PFSK-1 (cell line): ENCODE measurements at regions not wholly inside any gene's neighbourhood (a gene's known extent, or its start where the extent isn't known, plus 50 kb on each side); places are given as distances from the start of the nearest gene placed in this dataset.

Experiments used
- FOXP2 ChIP-seq: optimal IDR thresholded peaks from 2 replicates; pipeline ENCODE3; 2011; ENCODE audit warnings: borderline replicate concordance, control low read depth, inconsistent platforms; ENCODE audit not compliant: insufficient read depth; ENCODE audit errors: extremely low read length, extremely low read depth
- POLR2AphosphoS5 ChIP-seq: IDR thresholded peaks from 2 replicates; pipeline ENCODE4 v1.6.1; 2012; ENCODE audit warnings: low read depth, mild to moderate bottlenecking, control low read depth, low read length, moderate library complexity
- SIN3A ChIP-seq: IDR thresholded peaks from 2 replicates; pipeline ENCODE4 v1.6.1; 2012; ENCODE audit warnings: mild to moderate bottlenecking, low read length, moderate library complexity, borderline replicate concordance; ENCODE audit not compliant: insufficient read depth
- TAF1 ChIP-seq: IDR thresholded peaks from 2 replicates; pipeline ENCODE4 v1.6.1; 2012; ENCODE audit warnings: low read length, control low read depth, borderline replicate concordance; ENCODE audit not compliant: insufficient read depth
- TF ChIP-seq, protein P1 (sequence below), 2 experiments: IDR thresholded peaks; 2 replicates each; pipeline versions ENCODE4 v1.6.1 to v1.8.0; 2011 to 2012; ENCODE audit warnings: low read depth in 2 of 2, low read length in 2 of 2, control low read depth in 1 of 2, inconsistent platforms in 1 of 2, mild to moderate bottlenecking in 1 of 2, moderate library complexity in 1 of 2; ENCODE audit not compliant: insufficient read depth in 1 of 2

DNA sequence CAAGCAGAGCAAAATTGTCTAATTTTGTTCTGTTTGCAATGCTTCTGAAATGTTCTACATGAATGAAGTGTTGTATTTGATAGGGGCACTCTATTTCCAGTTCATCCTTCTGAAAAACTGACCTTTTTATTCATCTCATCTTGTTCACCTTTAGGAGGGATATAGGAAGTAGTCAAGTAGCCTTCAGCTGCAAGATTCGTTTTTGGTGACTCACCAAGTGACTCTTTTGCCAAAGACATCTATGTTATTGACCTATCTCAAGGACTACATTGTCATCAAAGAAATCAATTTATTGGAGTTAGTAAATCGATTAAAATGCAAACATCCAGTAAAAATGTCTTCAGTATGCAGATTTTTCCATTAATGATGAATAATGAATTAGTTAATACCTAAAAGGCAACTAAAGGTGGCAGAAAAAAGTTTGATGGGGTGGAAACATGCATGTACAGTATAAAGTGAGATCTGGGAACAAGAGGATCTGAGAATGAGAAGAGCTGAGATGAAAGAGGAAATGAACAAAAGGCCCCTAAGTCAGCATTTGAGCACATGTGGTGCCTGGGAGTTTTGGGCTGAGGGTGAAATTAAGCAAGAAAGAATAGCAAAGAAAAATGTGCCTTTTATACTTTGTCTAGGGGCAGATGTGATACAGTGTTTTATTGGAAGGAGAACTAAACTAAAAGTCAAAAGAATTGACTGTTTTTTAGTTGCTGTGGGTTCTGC is 255.1 kb upstream of the LINC00305 start:
- TF ChIP-seq POLR2AphosphoS5 (no peak), TAF1 (no peak), SIN3A (no peak)
- TF ChIP-seq, protein P1, sequence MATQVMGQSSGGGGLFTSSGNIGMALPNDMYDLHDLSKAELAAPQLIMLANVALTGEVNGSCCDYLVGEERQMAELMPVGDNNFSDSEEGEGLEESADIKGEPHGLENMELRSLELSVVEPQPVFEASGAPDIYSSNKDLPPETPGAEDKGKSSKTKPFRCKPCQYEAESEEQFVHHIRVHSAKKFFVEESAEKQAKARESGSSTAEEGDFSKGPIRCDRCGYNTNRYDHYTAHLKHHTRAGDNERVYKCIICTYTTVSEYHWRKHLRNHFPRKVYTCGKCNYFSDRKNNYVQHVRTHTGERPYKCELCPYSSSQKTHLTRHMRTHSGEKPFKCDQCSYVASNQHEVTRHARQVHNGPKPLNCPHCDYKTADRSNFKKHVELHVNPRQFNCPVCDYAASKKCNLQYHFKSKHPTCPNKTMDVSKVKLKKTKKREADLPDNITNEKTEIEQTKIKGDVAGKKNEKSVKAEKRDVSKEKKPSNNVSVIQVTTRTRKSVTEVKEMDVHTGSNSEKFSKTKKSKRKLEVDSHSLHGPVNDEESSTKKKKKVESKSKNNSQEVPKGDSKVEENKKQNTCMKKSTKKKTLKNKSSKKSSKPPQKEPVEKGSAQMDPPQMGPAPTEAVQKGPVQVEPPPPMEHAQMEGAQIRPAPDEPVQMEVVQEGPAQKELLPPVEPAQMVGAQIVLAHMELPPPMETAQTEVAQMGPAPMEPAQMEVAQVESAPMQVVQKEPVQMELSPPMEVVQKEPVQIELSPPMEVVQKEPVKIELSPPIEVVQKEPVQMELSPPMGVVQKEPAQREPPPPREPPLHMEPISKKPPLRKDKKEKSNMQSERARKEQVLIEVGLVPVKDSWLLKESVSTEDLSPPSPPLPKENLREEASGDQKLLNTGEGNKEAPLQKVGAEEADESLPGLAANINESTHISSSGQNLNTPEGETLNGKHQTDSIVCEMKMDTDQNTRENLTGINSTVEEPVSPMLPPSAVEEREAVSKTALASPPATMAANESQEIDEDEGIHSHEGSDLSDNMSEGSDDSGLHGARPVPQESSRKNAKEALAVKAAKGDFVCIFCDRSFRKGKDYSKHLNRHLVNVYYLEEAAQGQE (IDR thresholded peaks at IDR 0.05; ENCODE audit: insufficient read depth in 1 of 2, low read depth in 2 of 2, low read length in 2 of 2) = no peak

DNA sequence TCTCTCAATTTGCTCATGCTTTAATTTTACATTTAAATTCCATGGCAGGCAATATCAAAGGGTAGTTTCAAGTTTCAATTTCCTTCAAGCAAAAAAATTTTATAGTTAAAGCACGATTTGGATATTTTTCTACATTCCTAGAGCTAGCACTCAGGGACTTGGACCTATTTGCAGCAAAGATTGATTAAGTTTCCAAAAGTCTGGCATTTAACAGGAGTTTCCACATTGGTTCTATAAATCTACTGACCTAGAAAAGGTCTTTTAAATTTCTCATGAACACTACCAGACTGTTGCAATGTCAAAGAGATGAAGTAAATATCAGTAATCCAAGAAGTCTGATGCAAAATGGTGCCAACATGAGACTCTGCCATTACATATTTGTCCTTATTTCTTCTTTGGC is 253.7 kb upstream of the LINC00305 start:
- TF ChIP-seq SIN3A (no peak), FOXP2 (no peak), POLR2AphosphoS5 (no peak), TAF1 (no peak)
- TF ChIP-seq, protein P1 (IDR thresholded peaks at IDR 0.05; ENCODE audit: insufficient read depth in 1 of 2, low read depth in 2 of 2, low read length in 2 of 2) = no peak

DNA sequence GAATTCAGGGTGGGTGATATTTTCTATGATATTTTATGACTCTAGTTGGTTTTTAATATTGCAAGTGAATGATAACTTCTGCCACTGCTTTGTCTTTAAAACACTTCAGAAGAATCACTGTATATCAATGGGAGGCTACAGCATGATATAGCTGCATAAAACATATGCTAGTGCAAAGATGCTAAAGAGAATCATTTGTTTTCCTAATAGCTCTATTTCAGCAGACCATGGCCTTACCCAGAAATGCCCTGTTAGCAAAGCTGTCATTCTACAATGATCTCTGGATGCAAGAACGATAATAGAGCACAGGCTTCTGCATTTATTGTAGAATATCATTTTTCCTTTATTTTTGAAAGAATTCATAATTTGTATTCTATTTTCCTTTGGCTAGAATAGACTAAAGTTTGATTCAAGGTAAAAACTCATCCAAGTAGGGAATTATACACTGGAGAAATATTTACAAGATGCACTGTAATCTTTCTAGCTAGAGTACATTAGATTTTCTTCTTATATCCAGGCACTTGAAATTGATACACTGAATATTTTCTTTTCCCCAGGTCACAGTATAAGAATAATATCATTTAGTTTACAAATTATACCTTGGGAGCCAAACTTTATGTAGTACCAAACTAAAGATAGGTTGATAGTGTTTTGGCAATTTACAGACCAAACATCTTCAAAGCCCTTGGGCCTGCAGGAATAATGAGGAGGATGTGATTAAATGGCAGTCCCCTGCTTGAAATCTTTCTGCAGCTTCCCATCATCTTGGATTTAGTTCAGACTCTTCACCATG is 252.6 kb upstream of the LINC00305 start:
- TF ChIP-seq, protein P1 (IDR thresholded peaks at IDR 0.05; ENCODE audit: insufficient read depth in 1 of 2, low read depth in 2 of 2, low read length in 2 of 2) = no peak
- no peak for TF ChIP-seq FOXP2
- no peak for TF ChIP-seq POLR2AphosphoS5
- no peak for TF ChIP-seq SIN3A
- no peak for TF ChIP-seq TAF1

DNA sequence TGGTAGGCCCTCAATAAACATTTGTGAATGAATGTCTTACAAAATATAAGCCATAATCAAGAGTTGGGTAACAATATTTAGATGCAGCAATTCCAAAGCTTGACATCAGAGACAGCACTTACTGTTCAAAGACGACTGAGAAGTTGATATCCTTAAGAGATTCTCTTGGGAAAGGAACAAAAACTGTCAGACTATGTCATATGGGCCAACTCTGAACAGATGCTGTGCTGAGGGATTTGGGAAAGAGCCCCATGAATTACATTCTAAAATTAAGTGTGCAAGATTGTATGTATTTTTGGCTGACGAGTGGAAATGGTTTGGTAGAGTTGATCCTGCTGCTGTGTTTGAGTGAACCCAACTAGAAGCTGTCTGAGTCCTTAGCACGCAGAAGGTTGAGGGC is 250.7 kb upstream of the LINC00305 start:
- TF ChIP-seq SIN3A = no peak
- TF ChIP-seq POLR2AphosphoS5 = no peak
- TF ChIP-seq TAF1 = no peak
- TF ChIP-seq FOXP2 = no peak
- TF ChIP-seq, protein P1 (IDR thresholded peaks at IDR 0.05; ENCODE audit: insufficient read depth in 1 of 2, low read depth in 2 of 2, low read length in 2 of 2) = no peak
